HL-60 (cell line): ENCODE measurements at regions not wholly inside any gene's neighbourhood (a gene's known extent, or its start where the extent isn't known, plus 50 kb on each side); places are given as distances from the start of the nearest gene placed in this dataset.

Source experiments
- GABPA ChIP-seq: IDR thresholded peaks from 2 replicates; pipeline ENCODE4 v1.6.1; 2012; ENCODE audit warnings: low read depth
- POLR2AphosphoS5 ChIP-seq: IDR thresholded peaks from 2 replicates; pipeline ENCODE4 v1.6.1; 2012; ENCODE audit warnings: low read depth
- REST ChIP-seq: IDR thresholded peaks from 2 replicates; pipeline ENCODE4 v1.6.1; 2012; ENCODE audit warnings: low read depth; ENCODE audit not compliant: insufficient replicate concordance
- SPI1 ChIP-seq: IDR thresholded peaks from 2 replicates; pipeline ENCODE4 v1.6.1; 2012; ENCODE audit warnings: low read depth, mild to moderate bottlenecking, borderline replicate concordance
- TF ChIP-seq, protein P1 (sequence below): IDR thresholded peaks from one replicate; pipeline ENCODE4 v1.5.1; 2011; ENCODE audit warnings: low read length, control low read depth, inconsistent platforms; ENCODE audit not compliant: insufficient read depth

- TF ChIP-seq, protein P1, sequence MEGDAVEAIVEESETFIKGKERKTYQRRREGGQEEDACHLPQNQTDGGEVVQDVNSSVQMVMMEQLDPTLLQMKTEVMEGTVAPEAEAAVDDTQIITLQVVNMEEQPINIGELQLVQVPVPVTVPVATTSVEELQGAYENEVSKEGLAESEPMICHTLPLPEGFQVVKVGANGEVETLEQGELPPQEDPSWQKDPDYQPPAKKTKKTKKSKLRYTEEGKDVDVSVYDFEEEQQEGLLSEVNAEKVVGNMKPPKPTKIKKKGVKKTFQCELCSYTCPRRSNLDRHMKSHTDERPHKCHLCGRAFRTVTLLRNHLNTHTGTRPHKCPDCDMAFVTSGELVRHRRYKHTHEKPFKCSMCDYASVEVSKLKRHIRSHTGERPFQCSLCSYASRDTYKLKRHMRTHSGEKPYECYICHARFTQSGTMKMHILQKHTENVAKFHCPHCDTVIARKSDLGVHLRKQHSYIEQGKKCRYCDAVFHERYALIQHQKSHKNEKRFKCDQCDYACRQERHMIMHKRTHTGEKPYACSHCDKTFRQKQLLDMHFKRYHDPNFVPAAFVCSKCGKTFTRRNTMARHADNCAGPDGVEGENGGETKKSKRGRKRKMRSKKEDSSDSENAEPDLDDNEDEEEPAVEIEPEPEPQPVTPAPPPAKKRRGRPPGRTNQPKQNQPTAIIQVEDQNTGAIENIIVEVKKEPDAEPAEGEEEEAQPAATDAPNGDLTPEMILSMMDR, result no peak
- TF ChIP-seq POLR2AphosphoS5 (no peak), GABPA (no peak), REST (no peak), SPI1 (no peak)
Observed at GRCh38 chr4:110292994-110293744, 94.8 kb upstream of the ELOVL6 start.
